GM10266 (cell line): ENCODE measurements at regions not wholly inside any gene's neighbourhood (a gene's known extent, or its start where the extent isn't known, plus 50 kb on each side); places are given as distances from the start of the nearest gene placed in this dataset.
"Not testable (repeated sequence)": the region's sequence is repeated elsewhere in the genome, so short reads cannot be mapped to it uniquely, and the experiment has no call there.

ENCODE experiments used
- DNase-seq: peaks from one replicate; pipeline ENCODE4 v3.0.0; 2012; ENCODE audit errors: extremely low spot score
- TF ChIP-seq, protein P1 (sequence below): IDR thresholded peaks from 2 replicates; pipeline ENCODE4 v1.5.1; 2012; ENCODE audit warnings: mild to moderate bottlenecking, low read depth; ENCODE audit not compliant: control insufficient read depth, insufficient read depth; ENCODE audit errors: missing control alignments

DNA sequence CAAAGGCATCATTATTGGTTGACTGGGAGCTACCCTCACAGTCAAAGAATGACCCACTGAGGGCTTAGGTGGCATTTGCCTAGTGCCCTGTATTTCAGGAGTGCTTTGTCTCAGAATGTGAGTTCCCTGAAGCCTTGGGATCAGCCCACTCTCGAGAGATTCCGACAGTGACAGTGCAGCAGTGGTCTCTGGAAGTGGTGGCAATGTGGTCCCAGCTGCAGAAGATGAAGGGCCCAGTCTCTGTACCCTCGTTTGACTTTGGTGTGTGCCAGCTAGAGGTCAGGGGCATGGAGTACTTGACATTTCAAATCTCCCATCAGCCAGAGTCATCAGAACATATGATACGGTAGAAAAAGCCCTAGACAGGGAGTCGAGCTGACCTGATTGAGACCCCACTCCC is 153.7 kb downstream of the EFNB1 start:
- DNase-seq, result no peak
- TF ChIP-seq, protein P1, sequence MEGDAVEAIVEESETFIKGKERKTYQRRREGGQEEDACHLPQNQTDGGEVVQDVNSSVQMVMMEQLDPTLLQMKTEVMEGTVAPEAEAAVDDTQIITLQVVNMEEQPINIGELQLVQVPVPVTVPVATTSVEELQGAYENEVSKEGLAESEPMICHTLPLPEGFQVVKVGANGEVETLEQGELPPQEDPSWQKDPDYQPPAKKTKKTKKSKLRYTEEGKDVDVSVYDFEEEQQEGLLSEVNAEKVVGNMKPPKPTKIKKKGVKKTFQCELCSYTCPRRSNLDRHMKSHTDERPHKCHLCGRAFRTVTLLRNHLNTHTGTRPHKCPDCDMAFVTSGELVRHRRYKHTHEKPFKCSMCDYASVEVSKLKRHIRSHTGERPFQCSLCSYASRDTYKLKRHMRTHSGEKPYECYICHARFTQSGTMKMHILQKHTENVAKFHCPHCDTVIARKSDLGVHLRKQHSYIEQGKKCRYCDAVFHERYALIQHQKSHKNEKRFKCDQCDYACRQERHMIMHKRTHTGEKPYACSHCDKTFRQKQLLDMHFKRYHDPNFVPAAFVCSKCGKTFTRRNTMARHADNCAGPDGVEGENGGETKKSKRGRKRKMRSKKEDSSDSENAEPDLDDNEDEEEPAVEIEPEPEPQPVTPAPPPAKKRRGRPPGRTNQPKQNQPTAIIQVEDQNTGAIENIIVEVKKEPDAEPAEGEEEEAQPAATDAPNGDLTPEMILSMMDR, result no peak

DNA sequence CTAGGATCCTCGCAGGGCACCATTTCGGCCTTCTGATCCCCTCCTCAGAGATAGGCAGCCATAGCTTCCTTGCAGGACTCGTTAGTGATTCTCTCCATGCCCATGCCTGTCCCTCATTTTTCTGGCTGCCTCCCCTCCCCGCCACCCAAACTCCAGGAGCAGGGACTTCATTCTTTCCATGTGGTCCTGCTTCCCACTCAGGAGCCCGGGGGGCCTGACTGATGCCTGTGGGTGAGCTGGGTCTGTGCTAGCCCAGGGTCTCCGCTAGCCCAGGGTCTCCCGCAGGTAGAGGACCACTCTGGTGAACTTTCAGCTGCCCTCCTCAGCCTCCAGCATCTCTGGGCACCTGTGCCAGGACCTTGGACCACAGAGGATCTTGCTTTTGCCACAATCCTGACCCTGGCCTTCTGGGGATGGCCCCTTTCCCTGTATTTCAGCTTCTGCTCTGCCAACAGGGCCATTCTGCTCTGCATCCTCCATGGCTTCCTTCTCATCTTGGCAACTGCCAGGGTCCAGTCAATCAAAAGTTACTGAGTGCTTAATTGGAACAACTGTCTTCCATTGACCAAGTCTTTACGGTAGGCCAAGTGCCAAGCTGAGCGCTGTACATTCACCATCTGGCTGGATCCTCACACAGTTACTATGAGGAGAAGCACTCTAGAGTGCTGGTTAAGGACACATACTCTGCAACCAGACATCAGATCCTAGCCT is 152.2 kb downstream of the EFNB1 start:
- DNase-seq, result no peak
- TF ChIP-seq, protein P1, result no peak

DNA sequence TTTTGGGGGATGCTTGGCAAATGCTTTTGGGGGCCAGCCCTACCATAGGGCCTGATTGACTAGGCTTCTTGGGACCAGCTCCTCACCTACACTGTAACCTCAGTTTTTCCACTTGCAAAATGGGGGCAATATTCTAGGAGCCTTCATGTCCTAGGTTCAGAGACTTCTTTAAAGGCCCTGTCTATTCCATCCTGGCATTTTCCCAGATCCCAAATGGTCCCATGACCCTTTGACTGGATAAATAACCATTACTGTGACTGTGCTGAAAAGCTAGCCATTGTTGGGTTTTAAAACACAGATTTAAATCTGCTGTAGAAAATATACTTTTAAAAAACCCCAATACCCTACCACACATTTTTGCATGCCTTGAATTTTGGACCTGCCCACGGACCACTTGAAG is 149.8 kb downstream of the EFNB1 start:
- TF ChIP-seq, protein P1, result no peak
- no peak for DNase-seq

DNA sequence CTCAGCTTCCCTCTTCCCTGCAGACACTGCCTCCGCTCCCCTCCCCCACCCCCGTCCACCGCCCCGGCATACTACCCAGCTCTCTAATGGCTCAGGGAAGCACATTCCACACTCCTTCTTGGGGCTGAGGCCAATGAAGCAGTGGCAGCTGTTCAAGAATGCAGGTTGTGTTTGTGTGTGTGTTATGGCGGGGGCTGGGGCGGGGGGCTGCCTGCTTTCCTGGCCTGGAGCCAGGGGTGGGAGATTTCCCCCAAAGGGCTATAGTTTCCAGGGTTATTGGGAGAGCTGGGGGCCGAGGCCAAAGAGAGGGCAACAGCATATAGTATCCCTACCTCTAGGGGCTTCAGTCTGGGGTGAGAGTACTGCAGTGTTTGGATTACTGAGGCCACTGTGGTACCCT is 149.4 kb downstream of the EFNB1 start:
- DNase-seq, result no peak

DNA sequence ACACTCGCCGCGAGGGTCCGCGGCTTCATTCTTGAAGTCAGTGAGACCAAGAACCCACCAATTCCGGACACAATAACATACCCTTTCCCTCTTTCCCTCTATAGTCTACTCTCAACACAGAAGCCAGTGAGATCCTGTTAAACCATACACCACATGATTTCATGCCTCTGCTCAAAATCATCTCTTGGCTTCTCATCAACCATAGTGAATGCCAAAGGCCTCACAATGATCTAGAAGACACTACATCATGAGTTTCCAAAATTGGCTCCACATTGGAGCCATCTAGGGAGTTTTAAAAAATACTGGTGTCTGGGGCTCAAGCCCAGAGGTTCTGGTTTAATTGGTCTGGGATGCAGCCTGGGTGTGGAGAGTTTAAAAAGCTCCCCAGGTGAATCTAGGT is 124.5 kb downstream of the EFNB1 start:
- no peak for DNase-seq
- TF ChIP-seq, protein P1, result no peak

More for the DNA sequence above, 149.4 kb downstream of the EFNB1 start:
- TF ChIP-seq, protein P1, result no peak

DNA sequence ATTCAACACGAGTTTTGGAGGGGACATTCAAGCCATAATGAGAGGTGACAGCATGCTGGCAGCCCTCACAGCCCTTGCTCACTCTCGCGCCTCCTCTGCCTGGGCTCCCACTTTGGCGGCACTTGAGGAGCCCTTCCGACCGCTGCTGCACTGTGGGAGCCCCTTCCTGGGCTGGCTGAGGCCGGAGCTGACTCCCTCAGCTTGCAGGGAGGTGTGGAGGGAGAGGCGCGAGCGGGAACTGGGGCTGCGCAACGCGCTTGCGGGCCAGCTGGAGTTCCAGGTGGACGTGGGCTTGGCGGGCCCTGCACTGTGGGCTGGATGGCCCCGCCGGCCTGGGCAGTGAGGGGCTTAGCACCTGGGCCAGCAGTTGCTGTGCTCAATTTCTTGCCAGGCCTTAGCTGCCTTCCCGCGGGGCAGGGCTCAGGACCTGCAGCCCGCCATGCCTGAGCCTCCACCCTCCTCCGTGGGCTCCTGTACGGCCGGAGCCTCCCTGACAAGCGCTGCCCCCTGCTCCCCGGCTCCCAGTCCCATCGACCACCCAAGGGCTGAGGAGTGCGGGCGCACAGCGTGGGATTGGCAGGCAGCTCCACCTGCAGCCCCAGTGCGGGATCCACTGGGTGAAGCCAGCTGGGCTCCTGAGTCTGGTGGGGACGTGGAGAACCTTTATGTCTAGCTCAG is 123.3 kb downstream of the EFNB1 start:
- DNase-seq, result not testable (repeated sequence)

DNA sequence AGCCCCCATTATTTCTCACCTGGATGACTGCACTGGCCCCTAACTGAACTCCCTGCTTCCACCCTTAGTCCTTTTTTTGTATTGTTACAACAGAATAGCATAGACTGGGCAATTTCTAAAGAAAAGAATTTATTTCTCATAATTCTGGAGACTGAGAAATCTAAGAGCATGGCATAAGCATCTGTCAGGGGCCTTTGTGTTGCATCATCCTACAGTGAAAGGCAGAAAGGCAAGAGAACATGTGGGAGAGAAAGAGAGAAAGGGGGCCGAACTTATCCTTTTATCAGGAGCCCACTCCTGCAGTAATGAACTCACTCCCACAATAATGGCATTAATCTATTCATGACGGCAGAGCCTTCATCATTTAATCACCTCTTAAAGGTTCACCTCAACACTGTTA is 122.1 kb downstream of the EFNB1 start:
- TF ChIP-seq, protein P1, result no peak
- DNase-seq, result no peak
